ENCODE measurements at regions not wholly inside any gene's neighbourhood (a gene's known extent, or its start where the extent isn't known, plus 50 kb on each side); places are given as distances from the start of the nearest gene placed in this dataset.
"Not testable (repeated sequence)": the region's sequence is repeated elsewhere in the genome, so short reads cannot be mapped to it uniquely, and the experiment has no call there.

GRCh38 chr1:157353546-157353945 is 198.8 kb downstream of the FCRL5 start (continued):
- TF ChIP-seq SMAD4 (CRISPR knock-in tag; IDR thresholded peaks at IDR 0.05) (no peak), NR1H2 (CRISPR knock-in tag; IDR thresholded peaks at IDR 0.05) (no peak), CBFB (CRISPR knock-in tag; IDR thresholded peaks at IDR 0.05; ENCODE audit: low read depth) (no peak), MLX (CRISPR knock-in tag; IDR thresholded peaks at IDR 0.05) (no peak)

- ChIA-PET POLR2A (no interaction called here), CTCF (interaction anchor here (0.9 to 1.9 kb wide), 5 partner anchors 11 to 158 kb away, joined by 3 to 8 read pairs (median 3); no protein-coding TSS in a partner anchor)
- Mint-ChIP-seq H3K9me3 (peaks cover 26% of the 10 kb centered on the region), H3K4me1 (no peaks in the 10 kb centered on the region), H3K27ac (no peak overlapping the region), H3K36me3 (peaks cover 2% of the 10 kb centered on the region; the same call in 1 of the 2 replicates), H3K27me3 (ENCODE audit: low read depth) (peaks cover 28% of the 10 kb centered on the region), H3K4me3 (no peak overlapping the region)
- TF ChIP-seq ZNF263 (CRISPR knock-in tag; IDR thresholded peaks at IDR 0.05; ENCODE audit: low read depth) (0 out of 2 replicates have a peak, but pooled peaks have one; percentile 30), CTCF (IDR thresholded peaks at IDR 0.05) (no peak)
- ATAC-seq: no peak; the same call in 1 of the 2 replicates
- no peak for DNase-seq (ENCODE audit: low spot score)
Observed at GRCh38 chr1:157352817-157353408, 199.4 kb downstream of the FCRL5 start.

- H3K9me3 Mint-ChIP-seq: peaks cover 26% of the 10 kb centered on the region
- TF ChIP-seq ARID4B (CRISPR knock-in tag; IDR thresholded peaks at IDR 0.05; ENCODE audit: borderline replicate concordance) (no peak), E2F4 (CRISPR knock-in tag; IDR thresholded peaks at IDR 0.05; ENCODE audit: borderline replicate concordance, low read depth) (no peak), ZNF416 (CRISPR knock-in tag; IDR thresholded peaks at IDR 0.05) (no peak), NR1H2 (CRISPR knock-in tag; IDR thresholded peaks at IDR 0.05) (no peak), NFYB (CRISPR knock-in tag; conservative IDR thresholded peaks at IDR 0.05; ENCODE audit: low read depth) (no peak), JUN (CRISPR knock-in tag; IDR thresholded peaks at IDR 0.05) (no peak), FOXK1 (CRISPR knock-in tag; IDR thresholded peaks at IDR 0.05) (no peak), ZNF219 (CRISPR knock-in tag; IDR thresholded peaks at IDR 0.05; ENCODE audit: borderline replicate concordance) (no peak), USF1 (CRISPR knock-in tag; IDR thresholded peaks at IDR 0.05) (no peak), GTF2I (CRISPR knock-in tag; conservative IDR thresholded peaks at IDR 0.05) (no peak), ZNF396 (CRISPR knock-in tag; IDR thresholded peaks at IDR 0.05; ENCODE audit: borderline replicate concordance) (no peak), KAT7 (CRISPR knock-in tag; IDR thresholded peaks at IDR 0.05; ENCODE audit: borderline replicate concordance) (no peak), ERG (CRISPR knock-in tag; IDR thresholded peaks at IDR 0.05) (no peak), GABPB1 (CRISPR knock-in tag; IDR thresholded peaks at IDR 0.05) (no peak), ZBTB21 (CRISPR knock-in tag; IDR thresholded peaks at IDR 0.05; ENCODE audit: borderline replicate concordance) (no peak)
- ChIA-PET POLR2A (no interaction called here), CTCF (interaction anchor here (0.9 to 1.9 kb wide), 4 partner anchors 11 to 157 kb away, joined by 3 to 8 read pairs (median 4); no protein-coding TSS in a partner anchor)
- H3K4me1 Mint-ChIP-seq: no peaks in the 10 kb centered on the region
- H3K4me3 Mint-ChIP-seq: no peak overlapping the region
- no peak for ATAC-seq
- no peak for DNase-seq (ENCODE audit: low spot score)
- peaks cover 2% of the 10 kb centered on the region; the same call in 1 of the 2 replicates for H3K36me3 Mint-ChIP-seq
- H3K27me3 Mint-ChIP-seq (ENCODE audit: low read depth): peaks cover 28% of the 10 kb centered on the region
- no peak overlapping the region for H3K27ac Mint-ChIP-seq
Observed at GRCh38 chr1:157352216-157352615, 200.1 kb downstream of the FCRL5 start.

GRCh38 chr1:157351800-157352199 is 200.5 kb downstream of the FCRL5 start:
- H3K4me1 Mint-ChIP-seq; ATAC-seq; DNase-seq (ENCODE audit: low spot score); H3K4me3 Mint-ChIP-seq; H3K27ac Mint-ChIP-seq; POLR2A ChIA-PET; H3K36me3 Mint-ChIP-seq: not testable (repeated sequence)
- Mint-ChIP-seq H3K9me3 (peaks cover 28% of the 10 kb centered on the region), H3K27me3 (ENCODE audit: low read depth) (peaks cover 28% of the 10 kb centered on the region)
- CTCF ChIA-PET: interaction anchor here (1.1 to 1.9 kb wide), 3 partner anchors 41 to 157 kb away, joined by 3 to 8 read pairs (median 3); no protein-coding TSS in a partner anchor

All from WTC11 (cell line).